ENCODE measurements at regions not wholly inside any gene's neighbourhood (a gene's known extent, or its start where the extent isn't known, plus 50 kb on each side); places are given as distances from the start of the nearest gene placed in this dataset.

DNA sequence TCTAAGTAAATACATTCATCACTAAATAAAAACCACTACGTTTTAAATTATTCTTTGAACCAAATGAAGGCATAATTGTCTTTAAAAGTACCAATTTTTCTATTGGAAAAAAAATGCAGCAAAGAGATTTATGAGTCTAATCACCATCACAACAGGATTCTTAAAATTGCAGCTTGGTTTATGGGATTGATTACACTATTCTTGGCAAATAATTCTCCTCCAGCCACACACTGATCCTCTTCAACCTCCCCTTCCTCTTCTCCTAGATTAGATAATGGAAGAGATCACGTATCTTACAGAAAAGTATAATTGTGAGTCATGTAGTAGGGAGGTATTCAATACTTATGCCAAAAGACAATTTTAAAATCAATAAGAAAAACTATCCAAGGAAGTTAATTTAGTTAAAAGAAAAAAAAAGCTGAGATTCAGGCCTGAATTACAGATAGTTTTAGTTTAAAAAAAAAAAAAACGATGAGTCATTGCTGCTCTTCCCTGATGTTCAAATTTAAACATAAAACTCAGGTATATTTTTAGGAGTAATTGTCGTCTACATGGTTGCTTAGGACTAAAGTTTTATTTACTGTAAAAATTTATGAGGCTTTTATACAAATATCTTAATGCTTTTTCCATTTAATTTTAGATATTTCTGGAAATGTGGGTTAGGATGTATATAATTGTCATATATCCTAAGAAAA, 133.7 kb upstream of the CDK1 start:
- H3K27me3 ChIP-seq (ENCODE audit: control insufficient read depth in 2 of 2, insufficient read depth in 2 of 2, low read length in 2 of 2) = no peaks in the 10 kb centered on the region
- no peak for DNase-seq (ENCODE audit: extremely low read depth in 1 of 4, low spot score in 3 of 4)
- no TSS peak for BruUV-seq (replicated peaks)
- in situ Hi-C loops (cut with MboI) = loop anchor here (25.0 kb wide), 1 partner anchor 432 kb away; no protein-coding TSS in a partner anchor
- intact Hi-C loops (cut with micrococcal nuclease) = loop anchor here (5.0 to 10.0 kb wide), 4 partner anchors 123 to 542 kb away; no protein-coding TSS in a partner anchor
- ChIA-PET POLR2A (interaction anchor here (1.8 kb wide), 1 partner anchor 9 kb away, joined by 5 read pairs; no protein-coding TSS in a partner anchor), CTCF (ENCODE audit: low intra/inter-chr PET ratio) (interaction anchor here (1.3 kb wide), 1 partner anchor 203 kb away, joined by 4 read pairs; no protein-coding TSS in a partner anchor)
- peaks cover 0 to 3% of the 10 kb centered on the region in 2 experiments; a peak in 1 of 5 replicates for H3K4me1 ChIP-seq (replicated peaks in 1 of 2; ENCODE audit: control insufficient read depth in 2 of 2, insufficient read depth in 2 of 2, low read length in 2 of 2)
- no peak overlapping the region for H3K27ac ChIP-seq (ENCODE audit: extremely low read depth, low read depth, low read length)
- H3K4me3 ChIP-seq = no peak overlapping the region
- ATAC-seq = no peak
- no peak for FAIRE-seq
- H3K9ac ChIP-seq (ENCODE audit: insufficient read depth in 1 of 2, low read depth in 2 of 2, low read length in 2 of 2) = no peak overlapping the region
- no peak overlapping the region for H3K4me2 ChIP-seq (ENCODE audit: insufficient read depth, low read length)
- H4K20me1 ChIP-seq (replicated peaks; ENCODE audit: control insufficient read depth, insufficient read depth, low read length) = no peaks in the 10 kb centered on the region
- WGBS (ENCODE audit: insufficient coverage, low coverage, missing lambda C conversion rate) = 0% methylated on average over 3 of the region's 4 CpGs
- H3K9me3 ChIP-seq (replicated peaks; ENCODE audit: control insufficient read depth, insufficient read depth, low read depth, low read length) = no peaks in the 10 kb centered on the region
- peak; percentile 58; the same call in 1 of the 2 replicates for TF ChIP-seq NFE2L1 (tag; IDR thresholded peaks at IDR 0.05; ENCODE audit: borderline replicate concordance, low read depth)
- peak; percentile 81 for TF ChIP-seq MAFG (tag; conservative IDR thresholded peaks at IDR 0.05)
- peak; percentile 34; the same call in 1 of the 2 replicates for TF ChIP-seq C11orf30 (IDR thresholded peaks at IDR 0.05; ENCODE audit: low read depth)
- 0 out of 2 replicates have a peak, but pooled peaks have one; percentile 19 for TF ChIP-seq FOXJ2 (tag; IDR thresholded peaks at IDR 0.05)
- peak; percentile 47 for TF ChIP-seq NFE2 (IDR thresholded peaks at IDR 0.05; ENCODE audit: low read depth)
- TF ChIP-seq, protein P1, sequence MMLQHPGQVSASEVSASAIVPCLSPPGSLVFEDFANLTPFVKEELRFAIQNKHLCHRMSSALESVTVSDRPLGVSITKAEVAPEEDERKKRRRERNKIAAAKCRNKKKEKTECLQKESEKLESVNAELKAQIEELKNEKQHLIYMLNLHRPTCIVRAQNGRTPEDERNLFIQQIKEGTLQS (IDR thresholded peaks at IDR 0.05) = peak; percentile 27; the same call in 1 of the 2 replicates
- TF ChIP-seq, protein P1 (CRISPR knock-in tag; conservative IDR thresholded peaks at IDR 0.05) = no peak
- TF ChIP-seq MAFK (IDR thresholded peaks at IDR 0.05; ENCODE audit: low read length) = peak; percentile 52; the same call in 1 of the 2 replicates
- TF ChIP-seq, protein P2, sequence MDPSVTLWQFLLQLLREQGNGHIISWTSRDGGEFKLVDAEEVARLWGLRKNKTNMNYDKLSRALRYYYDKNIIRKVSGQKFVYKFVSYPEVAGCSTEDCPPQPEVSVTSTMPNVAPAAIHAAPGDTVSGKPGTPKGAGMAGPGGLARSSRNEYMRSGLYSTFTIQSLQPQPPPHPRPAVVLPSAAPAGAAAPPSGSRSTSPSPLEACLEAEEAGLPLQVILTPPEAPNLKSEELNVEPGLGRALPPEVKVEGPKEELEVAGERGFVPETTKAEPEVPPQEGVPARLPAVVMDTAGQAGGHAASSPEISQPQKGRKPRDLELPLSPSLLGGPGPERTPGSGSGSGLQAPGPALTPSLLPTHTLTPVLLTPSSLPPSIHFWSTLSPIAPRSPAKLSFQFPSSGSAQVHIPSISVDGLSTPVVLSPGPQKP (CRISPR knock-in tag; IDR thresholded peaks at IDR 0.05) = no peak
- peak; percentile 60 for TF ChIP-seq ZNF384 (IDR thresholded peaks at IDR 0.05; ENCODE audit: low read depth, low read length)
- TF ChIP-seq ZBTB1 (CRISPR knock-in tag; IDR thresholded peaks at IDR 0.05; ENCODE audit: borderline replicate concordance, low read depth) = no peak
- TF ChIP-seq MAFF (IDR thresholded peaks at IDR 0.05; ENCODE audit: low read length) = peak; percentile 52; the same call in 1 of the 2 replicates
- TF ChIP-seq ZC3H4 (CRISPR knock-in tag; IDR thresholded peaks at IDR 0.05; ENCODE audit: borderline replicate concordance) = no peak
- TF ChIP-seq ZNF316 (IDR thresholded peaks at IDR 0.05) = peak; percentile 59
- H3K9me1 ChIP-seq (ENCODE audit: control insufficient read depth, insufficient read depth, low read length) = no peaks in the 10 kb centered on the region
- no peaks in the 10 kb centered on the region for H3K79me2 ChIP-seq (ENCODE audit: control insufficient read depth, insufficient read depth, low read length)
- no peak overlapping the region for H2AFZ ChIP-seq (ENCODE audit: low read depth, low read length)
- no peaks in the 10 kb centered on the region for H3K36me3 ChIP-seq (ENCODE audit: control insufficient read depth, insufficient read depth, low read length)
